ENCODE measurements at regions not wholly inside any gene's neighbourhood (a gene's known extent, or its start where the extent isn't known, plus 50 kb on each side); places are given as distances from the start of the nearest gene placed in this dataset.

DNA sequence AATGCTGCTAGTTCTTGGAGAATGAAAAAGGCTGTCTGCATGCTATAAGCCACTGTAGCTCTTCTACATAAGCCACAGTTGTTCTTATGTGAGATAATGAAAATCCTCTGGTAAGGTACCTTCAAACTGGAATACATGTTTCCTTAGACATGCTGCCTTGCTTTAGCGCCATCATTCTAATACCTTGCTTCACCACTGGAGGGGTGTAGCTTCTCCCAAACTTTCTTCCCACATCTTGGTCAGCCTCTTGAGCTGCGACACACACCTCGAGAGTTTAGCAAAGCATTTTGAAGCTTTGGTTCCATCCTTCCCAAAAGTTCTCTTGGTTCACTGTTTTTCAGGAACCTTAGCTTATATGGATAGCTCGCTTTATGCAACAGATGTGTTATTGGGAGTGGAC lies 69.5 kb downstream of the NKX2-1 start:
- TF ChIP-seq, protein P1, sequence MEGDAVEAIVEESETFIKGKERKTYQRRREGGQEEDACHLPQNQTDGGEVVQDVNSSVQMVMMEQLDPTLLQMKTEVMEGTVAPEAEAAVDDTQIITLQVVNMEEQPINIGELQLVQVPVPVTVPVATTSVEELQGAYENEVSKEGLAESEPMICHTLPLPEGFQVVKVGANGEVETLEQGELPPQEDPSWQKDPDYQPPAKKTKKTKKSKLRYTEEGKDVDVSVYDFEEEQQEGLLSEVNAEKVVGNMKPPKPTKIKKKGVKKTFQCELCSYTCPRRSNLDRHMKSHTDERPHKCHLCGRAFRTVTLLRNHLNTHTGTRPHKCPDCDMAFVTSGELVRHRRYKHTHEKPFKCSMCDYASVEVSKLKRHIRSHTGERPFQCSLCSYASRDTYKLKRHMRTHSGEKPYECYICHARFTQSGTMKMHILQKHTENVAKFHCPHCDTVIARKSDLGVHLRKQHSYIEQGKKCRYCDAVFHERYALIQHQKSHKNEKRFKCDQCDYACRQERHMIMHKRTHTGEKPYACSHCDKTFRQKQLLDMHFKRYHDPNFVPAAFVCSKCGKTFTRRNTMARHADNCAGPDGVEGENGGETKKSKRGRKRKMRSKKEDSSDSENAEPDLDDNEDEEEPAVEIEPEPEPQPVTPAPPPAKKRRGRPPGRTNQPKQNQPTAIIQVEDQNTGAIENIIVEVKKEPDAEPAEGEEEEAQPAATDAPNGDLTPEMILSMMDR (IDR thresholded peaks at IDR 0.05; ENCODE audit: insufficient read depth, low read length), result no peak
- no peak overlapping the region for H3K4me3 ChIP-seq (ENCODE audit: low read depth, low read length)
- DNase-seq (ENCODE audit: low read depth), result no peak

GRCh38 chr14:36449903-36450302 lies 70.1 kb downstream of the NKX2-1 start:
- H3K4me3 ChIP-seq (ENCODE audit: low read depth, low read length), result no peak overlapping the region
- DNase-seq (ENCODE audit: low read depth), result no peak
- TF ChIP-seq, protein P1 (IDR thresholded peaks at IDR 0.05; ENCODE audit: insufficient read depth, low read length), result no peak

DNA sequence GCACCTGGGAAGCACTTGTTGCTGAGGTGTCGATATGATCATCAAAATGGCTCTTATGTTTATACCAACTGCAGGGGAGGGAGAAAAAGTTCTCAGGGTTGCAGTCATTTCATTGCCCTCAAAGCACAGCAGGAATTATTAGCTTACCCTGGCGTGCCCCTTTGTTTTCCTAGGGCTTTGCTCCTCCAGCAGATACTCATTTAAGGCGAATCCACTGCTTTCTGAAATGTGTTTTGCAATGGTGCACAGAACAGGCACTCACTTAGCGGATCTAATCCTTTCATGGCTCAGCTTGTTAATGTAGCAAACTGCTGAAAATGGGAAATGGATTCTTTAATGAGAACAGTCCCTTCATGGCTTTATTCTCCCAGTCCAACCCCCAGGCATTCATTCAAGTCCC lies 76.7 kb downstream of the NKX2-1 start:
- no peak overlapping the region for H3K4me3 ChIP-seq (ENCODE audit: low read depth, low read length)
- TF ChIP-seq, protein P1 (IDR thresholded peaks at IDR 0.05; ENCODE audit: insufficient read depth, low read length), result no peak
- no peak for DNase-seq (ENCODE audit: low read depth)

- DNase-seq (ENCODE audit: low read depth), result no peak
- TF ChIP-seq, protein P1 (IDR thresholded peaks at IDR 0.05; ENCODE audit: insufficient read depth, low read length), result no peak
- H3K4me3 ChIP-seq (ENCODE audit: low read depth, low read length), result no peak overlapping the region
These were observed 77.2 kb downstream of the NKX2-1 start for GRCh38 chr14:36442824-36443241.

- TF ChIP-seq, protein P1 (IDR thresholded peaks at IDR 0.05; ENCODE audit: insufficient read depth, low read length), result no peak
- no peak for DNase-seq (ENCODE audit: low read depth)
These were observed 78.7 kb downstream of the NKX2-1 start for GRCh38 chr14:36441283-36441682.

DNA sequence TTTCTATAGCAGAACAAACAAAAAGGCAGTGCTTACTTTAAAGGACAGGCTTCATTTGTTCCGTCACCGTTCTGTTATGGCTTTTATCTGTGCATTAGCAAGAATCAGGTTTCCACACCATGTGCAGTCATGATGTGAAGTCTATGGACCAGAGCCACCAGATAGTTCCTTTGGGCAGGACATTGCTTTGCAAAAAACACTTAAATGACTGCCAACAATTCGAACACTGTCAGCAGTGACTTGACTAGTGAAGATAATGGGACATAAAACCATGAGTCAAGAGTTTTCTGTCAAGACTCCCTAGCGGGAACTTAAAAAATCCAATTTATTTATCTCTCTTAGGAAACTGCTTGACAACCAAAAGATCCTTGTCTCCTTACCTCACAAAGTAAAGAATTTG lies 80.3 kb downstream of the NKX2-1 start:
- TF ChIP-seq, protein P1 (IDR thresholded peaks at IDR 0.05; ENCODE audit: insufficient read depth, low read length), result no peak
- H3K4me3 ChIP-seq (ENCODE audit: low read depth, low read length), result no peak overlapping the region
- no peak for DNase-seq (ENCODE audit: low read depth)

More at GRCh38 chr14:36441283-36441682, 78.7 kb downstream of the NKX2-1 start:
- H3K4me3 ChIP-seq (ENCODE audit: low read depth, low read length), result no peak overlapping the region

DNA sequence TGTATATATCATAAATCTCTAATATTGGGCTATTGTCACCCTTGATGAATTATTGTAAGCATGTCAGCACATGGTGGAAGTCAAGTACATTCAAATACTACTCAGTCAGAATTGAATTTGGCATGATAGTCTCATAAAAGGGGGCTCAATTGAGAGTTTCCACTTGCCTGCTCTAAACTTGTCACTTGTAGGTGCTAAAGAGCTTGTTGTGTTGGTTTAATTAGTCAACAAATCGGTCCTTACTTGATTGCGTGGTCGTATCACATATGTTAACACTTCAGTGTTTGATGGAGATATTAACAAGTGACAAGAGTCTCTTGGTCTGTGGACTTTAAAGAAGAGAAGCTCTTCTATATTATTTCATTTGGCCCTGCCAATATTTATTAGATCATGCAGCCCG lies 81.1 kb downstream of the NKX2-1 start:
- TF ChIP-seq, protein P1 (IDR thresholded peaks at IDR 0.05; ENCODE audit: insufficient read depth, low read length), result no peak
- H3K4me3 ChIP-seq (ENCODE audit: low read depth, low read length), result no peak overlapping the region
- no peak for DNase-seq (ENCODE audit: low read depth)
